Peyer's patch (tissue), 4 donors: ENCODE measurements at regions not wholly inside any gene's neighbourhood (a gene's known extent, or its start where the extent isn't known, plus 50 kb on each side); places are given as distances from the start of the nearest gene placed in this dataset.

Source experiments
- DNase-seq, 3 donors: peaks; one replicate each; pipeline ENCODE4 v3.0.0-alpha.2; 2017 to 2019
- H3K27ac ChIP-seq, 4 donors: fragments of 200-600 bp; sonication (generic); one replicate each; pipeline ENCODE4 v1.5.1; 2016 to 2019
- H3K27me3 ChIP-seq, 2 donors: fragments of 200-600 bp; sonication (generic); one replicate each; pipeline ENCODE4 v1.5.1; 2019
- H3K36me3 ChIP-seq, 3 donors: fragments of 200-600 bp; sonication (generic); one replicate each; pipeline ENCODE4 v1.5.1; 2016 to 2019
- H3K4me1 ChIP-seq, 4 donors: fragments of 200-600 bp; sonication (generic); one replicate each; pipeline ENCODE4 v1.5.1; 2016 to 2019
- H3K4me3 ChIP-seq, 4 donors: fragments of 200-600 bp; sonication (generic); 1 replicate in 3 of 4; 2 replicates in 1 of 4; pipeline ENCODE4 v1.5.1; 2016 to 2019; ENCODE audit warnings: mild to moderate bottlenecking in 1 of 4
- H3K9me3 ChIP-seq, 4 donors: fragments of 200-600 bp; sonication (generic); one replicate each; pipeline ENCODE4 v1.5.1; 2016 to 2019; ENCODE audit warnings: mild to moderate bottlenecking in 1 of 4
- CTCF ChIP-seq, 6 experiments: fragments of 450-650 bp in 4 of 6; fragments of 200-600 bp in 2 of 6; sonication (generic) in 1 of 6; IDR thresholded peaks; one replicate each; pipeline ENCODE4 v1.5.1; 2017 to 2019; ENCODE audit warnings: antibody characterized with exemption in 6 of 6, mild to moderate bottlenecking in 3 of 6, moderate library complexity in 1 of 6
- POLR2A ChIP-seq, 2 donors: fragments of 450-650 bp; IDR thresholded peaks; one replicate each; pipeline ENCODE4 v1.5.1; 2017; ENCODE audit warnings: antibody characterized with exemption in 2 of 2, mild to moderate bottlenecking in 2 of 2, moderate library complexity in 2 of 2

DNA sequence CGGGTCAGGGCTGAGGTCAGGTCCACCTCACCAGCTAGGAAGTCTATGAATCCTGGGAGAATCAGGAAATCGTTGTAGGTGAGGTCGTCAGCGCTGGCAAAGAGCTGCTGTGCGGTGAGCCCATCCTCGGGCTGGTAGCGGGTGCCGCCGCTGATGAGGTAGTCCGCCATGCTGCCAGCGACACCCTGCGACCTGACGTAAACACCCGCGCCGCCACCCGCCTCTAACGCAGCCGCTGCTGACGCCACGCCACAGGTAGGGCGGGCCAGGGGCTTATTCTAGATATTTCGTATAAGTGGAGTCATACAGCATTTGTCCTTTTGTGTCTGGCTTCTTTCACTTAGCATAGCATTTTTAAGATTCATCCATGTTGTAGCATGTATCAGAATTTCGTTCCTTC lies 220.2 kb upstream of the ATP6AP2 start:
- no peak for DNase-seq
- no peaks in the 10 kb centered on the region for H3K9me3 ChIP-seq
- H3K27me3 ChIP-seq: no peaks in the 10 kb centered on the region
- no peak for TF ChIP-seq CTCF (IDR thresholded peaks at IDR 0.05)
- TF ChIP-seq POLR2A (IDR thresholded peaks at IDR 0.05): no peak
- H3K27ac ChIP-seq: no peak overlapping the region
- no peaks in the 10 kb centered on the region for H3K36me3 ChIP-seq
- no peak overlapping the region for H3K4me3 ChIP-seq
- H3K4me1 ChIP-seq: no peaks in the 10 kb centered on the region

- no peaks in the 10 kb centered on the region for H3K4me1 ChIP-seq
- DNase-seq: no peak
- H3K9me3 ChIP-seq: no peaks in the 10 kb centered on the region
- no peaks in the 10 kb centered on the region for H3K27me3 ChIP-seq
- no peaks in the 10 kb centered on the region for H3K36me3 ChIP-seq
- TF ChIP-seq POLR2A (IDR thresholded peaks at IDR 0.05) (no peak), CTCF (IDR thresholded peaks at IDR 0.05) (no peak)
- no peak overlapping the region for H3K4me3 ChIP-seq
- H3K27ac ChIP-seq: no peak overlapping the region
These were observed 221.2 kb upstream of the ATP6AP2 start for GRCh38 chrX:40359593-40359992.

- DNase-seq: no peak
- Histone ChIP-seq H3K4me1 (no peaks in the 10 kb centered on the region), H3K36me3 (no peaks in the 10 kb centered on the region), H3K27me3 (no peaks in the 10 kb centered on the region), H3K4me3 (no peak overlapping the region), H3K27ac (no peak overlapping the region), H3K9me3 (no peaks in the 10 kb centered on the region)
- TF ChIP-seq CTCF (IDR thresholded peaks at IDR 0.05) (no peak), POLR2A (IDR thresholded peaks at IDR 0.05) (no peak)
These were observed 221.8 kb upstream of the ATP6AP2 start for GRCh38 chrX:40358994-40359393.

DNA sequence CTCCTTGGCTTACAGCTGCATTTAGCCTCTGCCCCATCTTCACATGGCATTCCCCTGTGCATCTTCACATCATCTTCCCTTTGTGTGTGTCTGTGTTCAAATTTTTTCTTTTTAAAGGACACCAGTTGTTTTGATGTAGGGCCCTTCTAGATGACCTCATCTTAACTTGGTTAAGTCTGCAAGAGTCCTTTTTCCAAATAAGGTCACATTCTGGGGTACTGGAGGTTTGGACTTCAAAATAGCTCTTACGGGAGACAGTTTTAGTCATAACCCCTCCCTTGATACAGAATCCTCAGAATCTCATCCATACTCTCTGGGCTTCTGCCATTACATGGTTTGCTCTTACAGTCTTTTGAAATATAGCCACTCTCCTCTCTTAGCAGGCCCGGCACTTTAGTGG lies 231.5 kb upstream of the ATP6AP2 start:
- DNase-seq: no peak
- H3K4me1 ChIP-seq: no peaks in the 10 kb centered on the region
- peaks cover 0 to 4% (median 0%) of the 10 kb centered on the region in 4 donors for H3K9me3 ChIP-seq

GRCh38 chrX:40346379-40346778 lies 234.4 kb upstream of the ATP6AP2 start:
- Histone ChIP-seq H3K27ac (no peak overlapping the region), H3K4me3 (no peak overlapping the region), H3K36me3 (no peaks in the 10 kb centered on the region), H3K9me3 (peaks cover 0 to 3% (median 0%) of the 10 kb centered on the region in 4 donors), H3K4me1 (no peaks in the 10 kb centered on the region), H3K27me3 (no peaks in the 10 kb centered on the region)
- no peak for DNase-seq
- TF ChIP-seq CTCF (IDR thresholded peaks at IDR 0.05) (no peak), POLR2A (IDR thresholded peaks at IDR 0.05) (no peak)

More for the DNA sequence above, 231.5 kb upstream of the ATP6AP2 start:
- Histone ChIP-seq H3K36me3 (no peaks in the 10 kb centered on the region), H3K27me3 (no peaks in the 10 kb centered on the region), H3K4me3 (no peak overlapping the region), H3K27ac (no peak overlapping the region)
- TF ChIP-seq CTCF (IDR thresholded peaks at IDR 0.05): no peak
- no peak for TF ChIP-seq POLR2A (IDR thresholded peaks at IDR 0.05)

DNA sequence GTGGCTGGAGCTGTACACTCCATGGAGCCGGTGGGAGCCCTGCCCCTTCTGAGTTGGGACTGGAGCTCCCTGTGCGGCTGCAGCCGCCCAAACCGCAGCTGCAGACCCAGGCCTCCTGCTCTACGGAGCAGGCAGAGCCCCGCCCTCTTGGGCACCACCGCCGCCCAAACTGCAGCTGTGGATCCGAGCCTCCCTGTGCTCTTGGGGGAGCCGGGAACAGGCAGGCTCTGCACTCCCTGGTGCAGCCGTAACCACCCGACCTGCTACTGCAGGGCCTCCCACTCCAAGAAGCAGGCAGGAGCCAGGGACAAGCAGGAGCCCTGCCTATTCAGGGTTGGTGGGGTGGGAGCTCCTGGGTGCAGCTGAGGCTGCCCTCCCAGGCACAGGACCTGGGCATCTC lies 237.5 kb upstream of the ATP6AP2 start:
- Histone ChIP-seq H3K9me3 (no peaks in the 10 kb centered on the region), H3K4me3 (no peak overlapping the region), H3K36me3 (no peaks in the 10 kb centered on the region), H3K27me3 (no peaks in the 10 kb centered on the region), H3K4me1 (no peaks in the 10 kb centered on the region), H3K27ac (no peak overlapping the region)
- no peak for DNase-seq
- TF ChIP-seq CTCF (IDR thresholded peaks at IDR 0.05): no peak
- no peak for TF ChIP-seq POLR2A (IDR thresholded peaks at IDR 0.05)
